Ovary (tissue), 7 donors: ENCODE measurements at regions not wholly inside any gene's neighbourhood (a gene's known extent, or its start where the extent isn't known, plus 50 kb on each side); places are given as distances from the start of the nearest gene placed in this dataset.

Source experiments
- DNase-seq, 5 donors: peaks; one replicate each; pipeline ENCODE4 v3.0.0-alpha.2; 2019 to 2020
- H3K27ac ChIP-seq, 2 donors: fragments of 200-600 bp; one replicate each; pipeline versions ENCODE4 v1.5.1 to v1.8.0; 2019 to 2022
- H3K27me3 ChIP-seq: fragments of 200-600 bp; one replicate; pipeline ENCODE4 v1.8.0; 2022
- H3K36me3 ChIP-seq: fragments of 200-600 bp; sonication (generic); one replicate; pipeline ENCODE4 v1.5.1; 2019
- H3K4me1 ChIP-seq: one replicate; pipeline ENCODE4 v1.8.1; 2013; ENCODE audit warnings: mild to moderate bottlenecking, moderate library complexity; ENCODE audit not compliant: insufficient read depth
- H3K4me3 ChIP-seq: fragments of 200-600 bp; sonication (generic); one replicate; pipeline ENCODE4 v1.5.1; 2017
- H3K9me3 ChIP-seq, 2 donors: fragments of 200-600 bp in 1 of 2; sonication (generic) in 1 of 2; one replicate each; pipeline versions ENCODE4 v1.5.1 to v1.8.1; 2013 to 2019; ENCODE audit warnings: mild to moderate bottlenecking in 1 of 2, moderate library complexity in 1 of 2
- CTCF ChIP-seq, 3 donors: fragments of 450-650 bp in 2 of 3; fragments of 200-600 bp in 1 of 3; IDR thresholded peaks; one replicate each; pipeline versions ENCODE4 v1.5.1 to v1.8.0; 2016 to 2022; ENCODE audit warnings: antibody characterized with exemption in 3 of 3, mild to moderate bottlenecking in 1 of 3
- EP300 ChIP-seq: sonication (generic); formaldehyde crosslinking; IDR thresholded peaks from one replicate; pipeline ENCODE4 v1.6.1; 2017; ENCODE audit warnings: antibody characterized with exemption
- POLR2A ChIP-seq: fragments of 450-650 bp; IDR thresholded peaks from one replicate; pipeline ENCODE4 v1.6.1; 2017; ENCODE audit warnings: antibody characterized with exemption, mild to moderate bottlenecking, moderate library complexity
- WGBS, 3 donors: extraction: QIAGEN DNeasy Blood & Tissue Kit in 1 of 3; methylation state at CpG; one replicate each; pipeline versions ENCODE4 v1.1.5 to v1.1.7; 2013 to 2017; 5-methylcytosine and 5-hydroxymethylcytosine counted together
- intact Hi-C, 4 donors: fragments of 100-400 bp; cut with DNase I; formaldehyde crosslinking; loops; one replicate each; pipeline versions ENCODE4 v1.11.0 to v1.15.1; 2022 to 2023
- donor health status: DM: no; HTN: no; CAD: no; lungs with moderate emphysema.
- donor health status: DM: no; HTN: no; CAD: no.
- donor health status: Bipolar disorder and iron deficiency.
- donor health status: DM: no; HTN: no; CAD: no.
- donor health status: DM: yes; HTN: yes; CAD: no.

GRCh38 chr12:61554268-61555008 lies 705.8 kb upstream of the USP15 start:
- H3K4me3 ChIP-seq, result no peak overlapping the region
- DNase-seq, result no peak
- H3K9me3 ChIP-seq, result no peaks in the 10 kb centered on the region
- H3K4me1 ChIP-seq, result no peaks in the 10 kb centered on the region
- no peak for TF ChIP-seq EP300
- no peaks in the 10 kb centered on the region for H3K27me3 ChIP-seq
- H3K27ac ChIP-seq, result no peak overlapping the region
- H3K36me3 ChIP-seq, result no peaks in the 10 kb centered on the region
- 84 to 87% (median 84%) methylated on average over 6 of the region's 6 CpGs for WGBS, 3 donors
- intact Hi-C loops, result no loop called here

- Histone ChIP-seq H3K27ac (no peak overlapping the region), H3K9me3 (no peaks in the 10 kb centered on the region), H3K27me3 (no peaks in the 10 kb centered on the region), H3K4me1 (no peaks in the 10 kb centered on the region), H3K4me3 (no peak overlapping the region), H3K36me3 (no peaks in the 10 kb centered on the region)
- no peak for TF ChIP-seq EP300
- no peak for TF ChIP-seq POLR2A
- no peak for TF ChIP-seq CTCF (IDR thresholded peaks at IDR 0.05)
- intact Hi-C loops, result no loop called here
- no peak for DNase-seq
- WGBS, 3 donors, result 17 to 20% (median 18%) methylated on average over 2 of the region's 2 CpGs
These were observed 696.3 kb upstream of the USP15 start for GRCh38 chr12:61563665-61564450.

- Histone ChIP-seq H3K36me3 (no peaks in the 10 kb centered on the region), H3K4me1 (no peaks in the 10 kb centered on the region), H3K27me3 (no peaks in the 10 kb centered on the region), H3K9me3 (no peaks in the 10 kb centered on the region), H3K4me3 (no peak overlapping the region), H3K27ac (no peak overlapping the region)
- 16 to 26% (median 21%) methylated on average over 3 of the region's 3 CpGs for WGBS, 3 donors
- no peak for TF ChIP-seq EP300
- TF ChIP-seq CTCF (IDR thresholded peaks at IDR 0.05), result no peak
- no peak for TF ChIP-seq POLR2A
- intact Hi-C loops, result no loop called here
- DNase-seq, result no peak
These were observed 695.7 kb upstream of the USP15 start for GRCh38 chr12:61564466-61564865.

- no peak overlapping the region for H3K4me3 ChIP-seq
- no peak for DNase-seq
- H3K36me3 ChIP-seq, result no peaks in the 10 kb centered on the region
- H3K27ac ChIP-seq, result no peak overlapping the region
- no peaks in the 10 kb centered on the region for H3K27me3 ChIP-seq
- intact Hi-C loops, result no loop called here
- 92 to 97% (median 95%) methylated on average over 2 of the region's 2 CpGs for whole genome bisulfite sequencing, 3 donors
- no peaks in the 10 kb centered on the region for H3K4me1 ChIP-seq
- TF ChIP-seq EP300, result no peak
- no peak for TF ChIP-seq CTCF (IDR thresholded peaks at IDR 0.05)
- no peak for TF ChIP-seq POLR2A
- no peaks in the 10 kb centered on the region for H3K9me3 ChIP-seq
These were observed 694.0 kb upstream of the USP15 start for GRCh38 chr12:61566183-61566582.

- 55 to 69% (median 56%) methylated on average over 3 of the region's 3 CpGs for WGBS, 3 donors
- Histone ChIP-seq H3K4me3 (no peak overlapping the region), H3K27me3 (no peaks in the 10 kb centered on the region), H3K27ac (no peak overlapping the region), H3K4me1 (no peaks in the 10 kb centered on the region), H3K36me3 (no peaks in the 10 kb centered on the region), H3K9me3 (no peaks in the 10 kb centered on the region)
- DNase-seq, result no peak
- TF ChIP-seq CTCF (IDR thresholded peaks at IDR 0.05) (no peak), POLR2A (no peak), EP300 (no peak)
- intact Hi-C loops, result no loop called here
These were observed 685.9 kb upstream of the USP15 start for GRCh38 chr12:61574339-61574738.
